GM03348 (cell line): ENCODE measurements at regions not wholly inside any gene's neighbourhood (a gene's known extent, or its start where the extent isn't known, plus 50 kb on each side); places are given as distances from the start of the nearest gene placed in this dataset.
A peak's percentile ranks its signal among the peaks of the same experiment; 100 is the strongest.

Experiments used
- DNase-seq: peaks from one replicate; pipeline ENCODE4 v3.0.0; 2012; ENCODE audit warnings: low spot score

- no peak for DNase-seq
These were observed 199.8 kb upstream of the CCDC150 start for GRCh38 chr2:196439760-196440159.

GRCh38 chr2:196440413-196440812, 199.1 kb upstream of the CCDC150 start:
- DNase-seq = no peak

GRCh38 chr2:196441527-196441926, 198.0 kb upstream of the CCDC150 start:
- DNase-seq = no peak

- DNase-seq = peak; percentile 28
These were observed 197.3 kb upstream of the CCDC150 start for GRCh38 chr2:196442211-196442610.

- DNase-seq = no peak
These were observed 195.1 kb upstream of the CCDC150 start for GRCh38 chr2:196444442-196444841.

GRCh38 chr2:196445991-196446390, 193.5 kb upstream of the CCDC150 start:
- no peak for DNase-seq

- DNase-seq = no peak
These were observed 191.0 kb upstream of the CCDC150 start for GRCh38 chr2:196448407-196449079.

- no peak for DNase-seq
These were observed 190.4 kb upstream of the CCDC150 start for GRCh38 chr2:196449083-196449482.

GRCh38 chr2:196452758-196453157, 186.8 kb upstream of the CCDC150 start:
- DNase-seq = no peak

GRCh38 chr2:196453613-196454047, 185.9 kb upstream of the CCDC150 start:
- DNase-seq = peak; percentile 64

- DNase-seq = no peak
These were observed 185.0 kb upstream of the CCDC150 start for GRCh38 chr2:196454492-196454891.

GRCh38 chr2:196459539-196459938, 180.0 kb upstream of the CCDC150 start:
- peak; percentile 15 for DNase-seq

GRCh38 chr2:196463706-196464105, 175.8 kb upstream of the CCDC150 start:
- no peak for DNase-seq

GRCh38 chr2:196464311-196464710, 175.2 kb upstream of the CCDC150 start:
- no peak for DNase-seq

- DNase-seq = no peak
These were observed 172.9 kb upstream of the CCDC150 start for GRCh38 chr2:196466581-196466980.

GRCh38 chr2:196468394-196468793, 171.1 kb upstream of the CCDC150 start:
- DNase-seq = no peak

GRCh38 chr2:196473617-196474016, 165.9 kb upstream of the CCDC150 start:
- no peak for DNase-seq

- no peak for DNase-seq
These were observed 163.9 kb upstream of the CCDC150 start for GRCh38 chr2:196475611-196476010.

GRCh38 chr2:196478588-196478987, 160.9 kb upstream of the CCDC150 start:
- DNase-seq = no peak

GRCh38 chr2:196479350-196479749, 160.2 kb upstream of the CCDC150 start:
- peak; percentile 81 for DNase-seq

GRCh38 chr2:196480653-196481323, 158.7 kb upstream of the CCDC150 start:
- no peak for DNase-seq

GRCh38 chr2:196481324-196481697, 158.2 kb upstream of the CCDC150 start:
- peak; percentile 75 for DNase-seq

- DNase-seq = peak; percentile 73
These were observed 157.1 kb upstream of the CCDC150 start for GRCh38 chr2:196482119-196483065.
